ENCODE measurements at regions not wholly inside any gene's neighbourhood (a gene's known extent, or its start where the extent isn't known, plus 50 kb on each side); places are given as distances from the start of the nearest gene placed in this dataset.

DNA sequence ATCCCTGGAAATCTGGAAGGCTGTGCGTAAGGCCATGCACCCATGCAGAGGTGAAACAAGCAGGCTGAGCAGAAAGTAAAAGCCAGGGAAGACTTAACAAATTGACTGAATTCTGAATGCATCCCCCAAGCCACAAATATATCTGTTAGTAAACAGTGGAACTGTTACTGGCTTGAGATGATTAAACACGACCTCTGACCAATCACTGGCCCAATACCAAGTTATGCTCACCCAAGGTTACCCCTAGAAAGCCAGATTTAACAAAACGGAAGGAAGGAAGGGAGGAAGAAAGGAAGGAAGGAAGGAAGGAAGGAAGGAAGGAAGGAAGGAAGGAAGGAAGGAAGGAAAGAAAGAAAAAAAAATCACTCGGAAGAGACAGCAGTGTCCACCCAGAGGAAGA is 215.8 kb upstream of the CCNG1 start:
- no TSS peak for BruUV-seq (replicated peaks)
- H3K36me3 Mint-ChIP-seq (ENCODE audit: insufficient read depth, unreplicated experiment): no peaks in the 10 kb centered on the region
- intact Hi-C loops (cut with micrococcal nuclease; ENCODE audit: unreplicated experiment): no loop called here
- H3K4me3 Mint-ChIP-seq (ENCODE audit: low read depth, unreplicated experiment): no peak overlapping the region
- no peaks in the 10 kb centered on the region for H3K4me1 Mint-ChIP-seq (ENCODE audit: low read depth, unreplicated experiment)
- peaks cover 13% of the 10 kb centered on the region for H3K9me3 Mint-ChIP-seq (ENCODE audit: low read depth, unreplicated experiment)
- TF ChIP-seq, protein P1, sequence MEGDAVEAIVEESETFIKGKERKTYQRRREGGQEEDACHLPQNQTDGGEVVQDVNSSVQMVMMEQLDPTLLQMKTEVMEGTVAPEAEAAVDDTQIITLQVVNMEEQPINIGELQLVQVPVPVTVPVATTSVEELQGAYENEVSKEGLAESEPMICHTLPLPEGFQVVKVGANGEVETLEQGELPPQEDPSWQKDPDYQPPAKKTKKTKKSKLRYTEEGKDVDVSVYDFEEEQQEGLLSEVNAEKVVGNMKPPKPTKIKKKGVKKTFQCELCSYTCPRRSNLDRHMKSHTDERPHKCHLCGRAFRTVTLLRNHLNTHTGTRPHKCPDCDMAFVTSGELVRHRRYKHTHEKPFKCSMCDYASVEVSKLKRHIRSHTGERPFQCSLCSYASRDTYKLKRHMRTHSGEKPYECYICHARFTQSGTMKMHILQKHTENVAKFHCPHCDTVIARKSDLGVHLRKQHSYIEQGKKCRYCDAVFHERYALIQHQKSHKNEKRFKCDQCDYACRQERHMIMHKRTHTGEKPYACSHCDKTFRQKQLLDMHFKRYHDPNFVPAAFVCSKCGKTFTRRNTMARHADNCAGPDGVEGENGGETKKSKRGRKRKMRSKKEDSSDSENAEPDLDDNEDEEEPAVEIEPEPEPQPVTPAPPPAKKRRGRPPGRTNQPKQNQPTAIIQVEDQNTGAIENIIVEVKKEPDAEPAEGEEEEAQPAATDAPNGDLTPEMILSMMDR (IDR thresholded peaks at IDR 0.05; ENCODE audit: unreplicated experiment): no peak
- no peak for DNase-seq
- H3K27me3 Mint-ChIP-seq (ENCODE audit: unreplicated experiment): no peaks in the 10 kb centered on the region
- no peak overlapping the region for H3K27ac Mint-ChIP-seq (ENCODE audit: unreplicated experiment)
- CTCF ChIA-PET: no interaction called here

DNA sequence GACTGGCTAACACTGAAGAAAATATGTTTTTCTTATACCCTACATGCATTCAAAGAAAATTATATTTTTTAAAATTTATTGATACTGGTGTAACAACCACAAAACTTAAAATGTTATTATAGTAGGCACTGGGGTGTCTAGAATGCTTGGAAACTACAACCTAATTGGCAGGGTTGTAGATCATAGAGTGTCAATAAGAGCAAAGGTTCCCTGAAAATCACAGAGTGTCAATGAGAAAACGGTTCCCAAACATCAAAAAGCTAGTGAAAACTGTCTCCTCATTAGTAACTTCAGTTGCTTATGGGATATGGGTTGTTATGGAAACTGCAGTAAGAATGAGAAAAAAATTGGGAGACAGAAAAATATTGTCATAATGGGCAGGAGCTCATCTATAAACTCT is 214.4 kb upstream of the CCNG1 start:
- CTCF ChIA-PET: interaction anchor here (0.6 kb wide), 1 partner anchor 378 kb away, joined by 4 read pairs; no protein-coding TSS in a partner anchor
- intact Hi-C loops (cut with micrococcal nuclease; ENCODE audit: unreplicated experiment): no loop called here
- Mint-ChIP-seq H3K4me3 (ENCODE audit: low read depth, unreplicated experiment) (no peak overlapping the region), H3K36me3 (ENCODE audit: insufficient read depth, unreplicated experiment) (no peaks in the 10 kb centered on the region), H3K27ac (ENCODE audit: unreplicated experiment) (no peak overlapping the region), H3K9me3 (ENCODE audit: low read depth, unreplicated experiment) (peaks cover 12% of the 10 kb centered on the region), H3K4me1 (ENCODE audit: low read depth, unreplicated experiment) (no peaks in the 10 kb centered on the region), H3K27me3 (ENCODE audit: unreplicated experiment) (no peaks in the 10 kb centered on the region)
- no peak for DNase-seq
- TF ChIP-seq, protein P1 (IDR thresholded peaks at IDR 0.05; ENCODE audit: unreplicated experiment): no peak
- BruUV-seq (replicated peaks): no TSS peak

DNA sequence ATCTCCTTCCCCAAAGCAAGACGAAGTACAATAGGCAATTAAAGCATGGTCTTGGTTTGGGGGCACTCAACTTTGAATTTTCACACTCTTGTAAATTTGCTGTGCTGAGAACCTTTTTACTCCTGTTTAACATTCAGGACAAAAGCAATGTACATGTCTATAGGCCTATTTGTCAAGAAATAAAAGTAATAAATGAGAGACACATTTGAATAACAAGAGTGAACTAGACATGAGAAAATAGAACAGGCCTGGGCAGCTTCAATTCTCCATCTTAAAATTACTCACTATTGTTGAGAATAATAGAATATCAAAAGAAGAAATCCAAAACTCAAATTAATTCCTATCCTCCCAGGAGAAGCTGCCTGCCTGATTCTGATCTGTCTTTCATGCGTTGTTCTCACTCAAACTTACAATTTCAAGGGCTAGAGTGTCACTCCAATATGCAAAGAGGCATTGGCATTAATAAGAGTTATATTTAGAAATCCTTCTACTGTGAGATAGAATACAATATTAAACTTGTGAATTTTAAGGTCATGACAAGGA is 192.9 kb upstream of the CCNG1 start:
- no TSS peak for BruUV-seq (replicated peaks)
- TF ChIP-seq, protein P1 (IDR thresholded peaks at IDR 0.05; ENCODE audit: unreplicated experiment): no peak

DNA sequence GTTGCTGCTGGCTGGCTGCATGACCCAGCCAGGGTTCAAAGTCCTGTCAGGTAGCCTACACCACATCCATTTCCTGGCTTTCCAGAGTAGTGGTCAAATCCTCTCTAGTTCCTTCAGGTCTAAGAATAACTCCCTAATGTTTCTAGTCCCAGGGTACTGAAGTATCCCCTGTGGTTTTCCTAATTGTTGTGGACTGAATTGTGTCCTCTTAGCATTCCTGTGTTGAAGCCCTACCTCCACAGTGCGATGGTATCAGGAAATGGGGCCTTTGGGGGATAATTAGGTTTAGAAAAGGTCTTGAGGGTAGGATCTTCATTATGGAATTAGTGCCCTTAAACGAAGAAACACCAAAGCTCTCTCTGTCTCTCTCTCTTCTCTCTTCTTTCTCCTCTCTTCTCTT is 191.8 kb upstream of the CCNG1 start:
- peaks cover 18% of the 10 kb centered on the region for H3K9me3 Mint-ChIP-seq (ENCODE audit: low read depth, unreplicated experiment)
- H3K36me3 Mint-ChIP-seq (ENCODE audit: insufficient read depth, unreplicated experiment): no peaks in the 10 kb centered on the region
- no TSS peak for BruUV-seq (replicated peaks)
- H3K4me3 Mint-ChIP-seq (ENCODE audit: low read depth, unreplicated experiment): no peak overlapping the region
- H3K27me3 Mint-ChIP-seq (ENCODE audit: unreplicated experiment): no peaks in the 10 kb centered on the region
- H3K27ac Mint-ChIP-seq (ENCODE audit: unreplicated experiment): no peak overlapping the region
- CTCF ChIA-PET: no interaction called here
- DNase-seq: no peak
- TF ChIP-seq, protein P1 (IDR thresholded peaks at IDR 0.05; ENCODE audit: unreplicated experiment): no peak
- H3K4me1 Mint-ChIP-seq (ENCODE audit: low read depth, unreplicated experiment): no peaks in the 10 kb centered on the region
- intact Hi-C loops (cut with micrococcal nuclease; ENCODE audit: unreplicated experiment): no loop called here

More for the DNA sequence above, 192.9 kb upstream of the CCNG1 start:
- no peak for DNase-seq
- Mint-ChIP-seq H3K4me3 (ENCODE audit: low read depth, unreplicated experiment) (no peak overlapping the region), H3K27me3 (ENCODE audit: unreplicated experiment) (no peaks in the 10 kb centered on the region), H3K27ac (ENCODE audit: unreplicated experiment) (no peak overlapping the region), H3K9me3 (ENCODE audit: low read depth, unreplicated experiment) (peaks cover 16% of the 10 kb centered on the region), H3K4me1 (ENCODE audit: low read depth, unreplicated experiment) (no peaks in the 10 kb centered on the region), H3K36me3 (ENCODE audit: insufficient read depth, unreplicated experiment) (no peaks in the 10 kb centered on the region)
- intact Hi-C loops (cut with micrococcal nuclease; ENCODE audit: unreplicated experiment): no loop called here
- CTCF ChIA-PET: no interaction called here

Data from Calu3 (cell line).